ENCODE measurements at regions not wholly inside any gene's neighbourhood (a gene's known extent, or its start where the extent isn't known, plus 50 kb on each side); places are given as distances from the start of the nearest gene placed in this dataset.

DNA sequence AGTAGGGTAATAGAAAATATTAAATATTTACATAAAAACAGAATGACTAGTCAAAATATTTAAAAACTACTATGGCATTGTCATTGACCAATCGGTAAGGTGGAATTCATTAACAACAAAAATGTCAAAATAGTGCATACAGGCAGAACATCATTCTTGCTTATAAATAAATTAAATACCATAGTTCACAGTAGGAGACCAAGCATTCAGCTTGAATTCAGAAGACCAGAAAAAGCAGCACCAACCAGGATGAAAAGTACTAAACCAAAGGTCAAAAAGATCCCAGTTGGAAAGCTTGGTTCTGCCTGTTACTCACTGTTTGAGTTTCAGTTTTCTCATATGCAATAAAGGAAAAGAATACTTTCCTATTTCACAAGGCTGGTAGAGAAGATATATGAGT, 244.3 kb downstream of the OSR1 start:
- no peaks in the 10 kb centered on the region for H3K9me3 ChIP-seq
- no peaks in the 10 kb centered on the region for H3K36me3 ChIP-seq
- intact Hi-C loops (cut with DNase I; ENCODE audit: low total_unique reads) = no loop called here
- H3K27me3 ChIP-seq = no peaks in the 10 kb centered on the region
- no peak for DNase-seq
- TF ChIP-seq POLR2A (IDR thresholded peaks at IDR 0.05) = no peak
- TF ChIP-seq, protein P1, sequence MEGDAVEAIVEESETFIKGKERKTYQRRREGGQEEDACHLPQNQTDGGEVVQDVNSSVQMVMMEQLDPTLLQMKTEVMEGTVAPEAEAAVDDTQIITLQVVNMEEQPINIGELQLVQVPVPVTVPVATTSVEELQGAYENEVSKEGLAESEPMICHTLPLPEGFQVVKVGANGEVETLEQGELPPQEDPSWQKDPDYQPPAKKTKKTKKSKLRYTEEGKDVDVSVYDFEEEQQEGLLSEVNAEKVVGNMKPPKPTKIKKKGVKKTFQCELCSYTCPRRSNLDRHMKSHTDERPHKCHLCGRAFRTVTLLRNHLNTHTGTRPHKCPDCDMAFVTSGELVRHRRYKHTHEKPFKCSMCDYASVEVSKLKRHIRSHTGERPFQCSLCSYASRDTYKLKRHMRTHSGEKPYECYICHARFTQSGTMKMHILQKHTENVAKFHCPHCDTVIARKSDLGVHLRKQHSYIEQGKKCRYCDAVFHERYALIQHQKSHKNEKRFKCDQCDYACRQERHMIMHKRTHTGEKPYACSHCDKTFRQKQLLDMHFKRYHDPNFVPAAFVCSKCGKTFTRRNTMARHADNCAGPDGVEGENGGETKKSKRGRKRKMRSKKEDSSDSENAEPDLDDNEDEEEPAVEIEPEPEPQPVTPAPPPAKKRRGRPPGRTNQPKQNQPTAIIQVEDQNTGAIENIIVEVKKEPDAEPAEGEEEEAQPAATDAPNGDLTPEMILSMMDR (IDR thresholded peaks at IDR 0.05) = no peak
- no peaks in the 10 kb centered on the region for H3K4me1 ChIP-seq
- H3K4me3 ChIP-seq = no peak overlapping the region
- no peak overlapping the region for H3K27ac ChIP-seq

DNA sequence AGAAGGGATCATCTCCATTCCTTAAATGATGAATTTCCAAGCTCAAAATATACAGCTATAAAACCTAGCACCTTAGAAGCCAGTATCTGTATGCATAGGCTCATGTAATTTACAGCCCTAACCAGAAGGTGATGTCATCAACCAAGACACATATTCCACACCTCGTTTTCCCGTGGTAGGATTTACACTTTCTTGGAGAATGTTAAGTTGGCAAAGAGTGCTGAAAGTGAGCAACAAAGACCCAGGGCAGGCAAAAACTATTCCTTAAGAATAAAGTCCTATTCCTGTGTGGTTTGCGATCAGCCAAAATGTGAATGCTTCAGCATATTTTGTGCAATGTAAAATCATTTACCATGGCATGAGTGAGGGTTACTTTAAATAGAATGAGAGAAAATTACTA, 247.1 kb downstream of the OSR1 start:
- H3K27me3 ChIP-seq = no peaks in the 10 kb centered on the region
- H3K9me3 ChIP-seq = no peaks in the 10 kb centered on the region
- no peak overlapping the region for H3K27ac ChIP-seq
- H3K36me3 ChIP-seq = no peaks in the 10 kb centered on the region
- TF ChIP-seq, protein P1 (IDR thresholded peaks at IDR 0.05) = no peak
- no peak for TF ChIP-seq POLR2A (IDR thresholded peaks at IDR 0.05)
- intact Hi-C loops (cut with DNase I; ENCODE audit: low total_unique reads) = no loop called here
- H3K4me3 ChIP-seq = no peak overlapping the region
- no peaks in the 10 kb centered on the region for H3K4me1 ChIP-seq
- DNase-seq = no peak

DNA sequence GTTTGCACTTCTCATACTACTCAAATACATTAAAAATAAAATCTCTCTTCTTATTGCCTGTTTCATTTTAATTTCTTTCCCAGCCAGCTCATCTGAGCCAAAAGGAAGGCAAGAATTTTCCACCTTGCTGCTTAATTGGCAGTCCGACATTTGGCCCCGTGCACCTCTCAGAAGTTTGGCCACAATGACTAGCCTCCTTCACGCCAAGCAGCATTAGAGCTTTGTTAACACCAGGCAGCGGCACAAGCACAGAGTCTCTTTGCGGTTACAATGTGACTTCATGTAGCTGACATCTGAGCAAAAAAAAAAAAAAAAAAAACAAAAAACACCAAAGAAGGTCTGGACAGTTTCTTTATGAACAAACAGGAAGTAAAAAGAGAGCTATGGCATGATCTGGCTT, 248.9 kb downstream of the OSR1 start:
- no peaks in the 10 kb centered on the region for H3K36me3 ChIP-seq
- no peaks in the 10 kb centered on the region for H3K9me3 ChIP-seq
- no peak for TF ChIP-seq POLR2A (IDR thresholded peaks at IDR 0.05)
- TF ChIP-seq, protein P1 (IDR thresholded peaks at IDR 0.05) = no peak
- intact Hi-C loops (cut with DNase I; ENCODE audit: low total_unique reads) = no loop called here
- no peaks in the 10 kb centered on the region for H3K4me1 ChIP-seq
- H3K4me3 ChIP-seq = no peak overlapping the region
- no peak overlapping the region for H3K27ac ChIP-seq
- no peaks in the 10 kb centered on the region for H3K27me3 ChIP-seq
- DNase-seq = no peak

DNA sequence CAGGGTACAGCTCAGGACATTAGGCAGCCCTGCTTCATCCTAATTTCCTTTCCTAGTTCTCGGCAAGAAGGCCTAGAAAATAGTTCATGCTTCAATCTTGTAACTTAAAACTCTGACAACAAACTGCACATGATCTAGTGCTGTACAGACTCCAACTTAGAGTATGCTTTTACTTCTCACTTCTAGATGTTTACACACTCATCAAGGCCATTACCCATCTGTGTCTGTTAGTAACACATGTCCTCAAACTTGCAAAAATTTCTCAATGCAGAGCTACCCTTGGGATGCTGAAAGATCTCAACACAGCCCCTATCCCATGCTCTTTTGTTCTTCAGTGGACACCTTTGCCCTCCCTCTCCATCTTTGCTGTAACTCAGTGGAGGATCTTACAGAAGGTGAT, 252.0 kb downstream of the OSR1 start:
- H3K27me3 ChIP-seq = no peaks in the 10 kb centered on the region
- TF ChIP-seq POLR2A (IDR thresholded peaks at IDR 0.05) = no peak
- TF ChIP-seq, protein P1 (IDR thresholded peaks at IDR 0.05) = no peak
- H3K36me3 ChIP-seq = no peaks in the 10 kb centered on the region
- no peak for DNase-seq
- intact Hi-C loops (cut with DNase I; ENCODE audit: low total_unique reads) = no loop called here
- H3K4me1 ChIP-seq = no peaks in the 10 kb centered on the region
- no peaks in the 10 kb centered on the region for H3K9me3 ChIP-seq
- H3K27ac ChIP-seq = no peak overlapping the region
- no peak overlapping the region for H3K4me3 ChIP-seq

DNA sequence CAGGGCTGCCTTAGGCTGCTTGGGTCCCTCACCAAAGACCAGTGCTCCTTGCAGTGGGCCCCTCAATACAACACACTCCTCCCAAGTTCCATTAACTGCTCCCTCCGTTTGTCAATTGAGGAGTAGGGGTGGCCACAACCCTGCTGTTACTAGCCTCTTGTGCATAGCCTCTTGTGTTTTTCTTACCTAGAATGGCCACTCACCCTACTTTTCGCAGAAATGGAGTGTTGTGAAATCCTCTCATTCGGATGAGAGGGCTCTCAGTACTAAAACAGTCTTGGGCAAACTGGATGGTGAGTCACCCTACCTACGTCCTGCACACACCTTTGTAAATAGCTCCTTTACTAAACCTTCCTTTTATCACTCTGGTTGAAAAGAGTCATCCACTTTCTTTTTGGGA, 253.9 kb downstream of the OSR1 start:
- TF ChIP-seq, protein P1 (IDR thresholded peaks at IDR 0.05) = no peak
- no peak for TF ChIP-seq POLR2A (IDR thresholded peaks at IDR 0.05)
- no peak for DNase-seq
- no peaks in the 10 kb centered on the region for H3K36me3 ChIP-seq
- H3K4me1 ChIP-seq = no peaks in the 10 kb centered on the region
- intact Hi-C loops (cut with DNase I; ENCODE audit: low total_unique reads) = no loop called here
- no peaks in the 10 kb centered on the region for H3K9me3 ChIP-seq
- no peaks in the 10 kb centered on the region for H3K27me3 ChIP-seq
- no peak overlapping the region for H3K4me3 ChIP-seq
- H3K27ac ChIP-seq = no peak overlapping the region
